Fibroblast of mammary gland (primary cell): ENCODE measurements at regions not wholly inside any gene's neighbourhood (a gene's known extent, or its start where the extent isn't known, plus 50 kb on each side); places are given as distances from the start of the nearest gene placed in this dataset.

ENCODE experiments used
- DNase-seq: peaks from one replicate; pipeline ENCODE4 v3.0.0-alpha.2; 2010; ENCODE audit warnings: low read depth
- H3K4me3 ChIP-seq: 2 replicates; pipeline ENCODE4 v1.5.1; 2011; ENCODE audit warnings: low read depth, mild to moderate bottlenecking, low read length, moderate library complexity; ENCODE audit not compliant: control insufficient read depth
- TF ChIP-seq, protein P1 (sequence below): conservative IDR thresholded peaks from 2 replicates; pipeline ENCODE4 v1.5.1; 2011; ENCODE audit warnings: low read depth, low read length, inconsistent platforms; ENCODE audit not compliant: control insufficient read depth, insufficient read depth

DNA sequence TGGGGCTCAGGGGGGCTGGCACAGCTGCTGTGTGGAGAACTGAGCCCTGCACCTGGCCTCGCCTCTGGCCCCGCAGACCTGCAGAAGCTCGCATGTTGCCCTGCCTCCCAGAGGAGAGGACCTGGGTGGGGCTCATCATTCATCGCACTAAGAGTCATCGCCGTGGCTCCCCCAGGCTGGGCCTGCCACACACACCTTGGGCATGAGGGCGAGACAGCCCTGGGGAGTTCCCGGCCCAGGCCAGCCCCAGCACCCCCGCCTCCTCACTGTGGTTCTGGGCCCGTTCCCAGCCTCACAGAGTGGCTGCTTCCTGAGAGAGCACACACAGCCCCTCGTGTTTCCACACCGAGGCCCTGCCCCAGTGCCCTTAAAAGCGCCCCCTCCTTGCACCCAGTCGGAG lies 694.6 kb downstream of the TBC1D22A start:
- H3K4me3 ChIP-seq: no peak overlapping the region
- TF ChIP-seq, protein P1, sequence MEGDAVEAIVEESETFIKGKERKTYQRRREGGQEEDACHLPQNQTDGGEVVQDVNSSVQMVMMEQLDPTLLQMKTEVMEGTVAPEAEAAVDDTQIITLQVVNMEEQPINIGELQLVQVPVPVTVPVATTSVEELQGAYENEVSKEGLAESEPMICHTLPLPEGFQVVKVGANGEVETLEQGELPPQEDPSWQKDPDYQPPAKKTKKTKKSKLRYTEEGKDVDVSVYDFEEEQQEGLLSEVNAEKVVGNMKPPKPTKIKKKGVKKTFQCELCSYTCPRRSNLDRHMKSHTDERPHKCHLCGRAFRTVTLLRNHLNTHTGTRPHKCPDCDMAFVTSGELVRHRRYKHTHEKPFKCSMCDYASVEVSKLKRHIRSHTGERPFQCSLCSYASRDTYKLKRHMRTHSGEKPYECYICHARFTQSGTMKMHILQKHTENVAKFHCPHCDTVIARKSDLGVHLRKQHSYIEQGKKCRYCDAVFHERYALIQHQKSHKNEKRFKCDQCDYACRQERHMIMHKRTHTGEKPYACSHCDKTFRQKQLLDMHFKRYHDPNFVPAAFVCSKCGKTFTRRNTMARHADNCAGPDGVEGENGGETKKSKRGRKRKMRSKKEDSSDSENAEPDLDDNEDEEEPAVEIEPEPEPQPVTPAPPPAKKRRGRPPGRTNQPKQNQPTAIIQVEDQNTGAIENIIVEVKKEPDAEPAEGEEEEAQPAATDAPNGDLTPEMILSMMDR: no peak
- DNase-seq: no peak

DNA sequence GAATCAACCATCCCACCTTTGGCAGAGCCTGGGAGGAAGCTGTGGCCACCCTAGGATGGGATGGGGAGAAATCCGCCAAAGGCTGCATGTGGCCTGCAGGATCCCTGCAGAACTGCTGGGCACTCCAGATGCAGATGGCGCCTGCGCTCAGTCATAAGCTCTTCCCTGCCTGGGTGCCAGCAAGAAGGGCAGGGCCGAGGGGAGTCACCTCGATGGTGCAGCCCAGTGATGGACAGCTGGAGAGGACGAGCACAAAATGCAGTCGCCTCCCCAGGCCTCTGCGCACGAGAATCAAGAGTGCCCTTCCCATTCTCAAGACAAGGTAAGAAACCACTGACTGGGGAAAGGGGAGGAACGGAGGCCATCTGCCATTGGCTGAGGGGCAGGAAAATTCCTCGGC lies 693.6 kb downstream of the TBC1D22A start:
- no peak overlapping the region for H3K4me3 ChIP-seq
- TF ChIP-seq, protein P1: no peak
- DNase-seq: no peak

DNA sequence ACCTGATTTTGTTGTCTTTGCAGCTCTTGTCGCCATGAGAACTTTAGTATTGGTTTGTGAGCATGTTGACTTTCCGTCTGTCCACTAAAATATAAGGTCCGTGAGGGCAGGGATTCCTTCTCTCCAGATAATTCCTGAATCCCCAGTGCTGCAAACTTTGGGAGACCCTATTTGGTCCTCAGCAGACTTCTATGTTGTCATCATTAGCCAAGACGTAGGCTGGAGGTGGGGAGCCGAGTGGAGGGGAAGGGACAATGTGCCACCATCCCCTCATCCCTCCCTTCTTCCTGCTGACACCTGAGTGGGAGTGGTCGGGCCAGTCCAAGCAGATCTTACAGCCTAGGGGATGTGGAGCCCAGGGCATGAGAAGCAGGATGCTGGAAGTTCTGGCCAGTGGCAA lies 690.6 kb downstream of the TBC1D22A start:
- no peak for DNase-seq
- no peak overlapping the region for H3K4me3 ChIP-seq
- TF ChIP-seq, protein P1: no peak

DNA sequence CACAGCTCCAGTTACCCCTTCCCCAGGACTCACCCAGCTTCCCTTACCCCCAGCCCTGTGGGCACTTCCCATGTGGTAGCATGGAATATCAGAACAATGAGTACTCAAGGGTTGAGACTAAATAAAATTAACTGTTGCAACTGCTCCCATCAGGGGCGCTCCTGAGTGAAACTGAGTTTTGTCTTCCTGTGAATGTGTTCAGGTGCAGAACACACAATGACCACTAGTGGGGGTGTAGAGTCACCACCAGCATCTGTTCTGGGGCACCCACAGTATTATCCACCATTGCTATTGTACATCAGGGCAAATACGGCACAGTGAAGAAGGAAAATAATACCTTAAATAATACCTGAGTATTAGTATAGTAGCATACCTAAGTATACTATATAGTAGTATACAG lies 689.7 kb downstream of the TBC1D22A start:
- no peak overlapping the region for H3K4me3 ChIP-seq
- TF ChIP-seq, protein P1: no peak
- no peak for DNase-seq

DNA sequence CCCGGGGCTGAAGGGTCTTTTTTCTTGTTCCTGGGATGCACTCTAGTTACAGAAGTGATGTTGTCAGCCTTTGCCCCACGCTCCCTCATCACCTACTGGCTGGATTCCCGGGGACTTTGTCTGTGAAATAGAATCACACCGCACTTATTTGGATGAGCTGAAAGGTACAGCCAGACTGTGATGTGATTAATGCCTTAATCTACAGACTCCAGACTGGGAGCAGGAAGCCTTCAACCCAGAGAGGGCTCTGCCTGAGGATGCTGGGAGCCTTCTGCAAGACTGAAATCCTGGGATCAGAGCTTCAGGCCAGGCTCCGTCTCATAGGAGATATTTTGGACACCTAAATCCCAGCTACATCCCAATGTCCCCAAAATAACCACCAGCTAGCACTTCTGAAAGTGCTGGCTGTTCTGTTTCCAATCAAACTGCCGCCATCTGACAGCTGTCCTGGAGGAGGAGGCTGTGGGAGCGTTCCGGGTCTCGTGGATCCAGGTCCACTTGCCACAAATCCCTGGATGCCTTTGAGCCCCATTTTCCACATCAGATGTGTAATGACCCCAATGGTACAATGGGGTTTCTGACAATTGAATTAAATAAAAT lies 688.5 kb downstream of the TBC1D22A start:
- TF ChIP-seq, protein P1: no peak
- no peak for DNase-seq
- no peak overlapping the region for H3K4me3 ChIP-seq

DNA sequence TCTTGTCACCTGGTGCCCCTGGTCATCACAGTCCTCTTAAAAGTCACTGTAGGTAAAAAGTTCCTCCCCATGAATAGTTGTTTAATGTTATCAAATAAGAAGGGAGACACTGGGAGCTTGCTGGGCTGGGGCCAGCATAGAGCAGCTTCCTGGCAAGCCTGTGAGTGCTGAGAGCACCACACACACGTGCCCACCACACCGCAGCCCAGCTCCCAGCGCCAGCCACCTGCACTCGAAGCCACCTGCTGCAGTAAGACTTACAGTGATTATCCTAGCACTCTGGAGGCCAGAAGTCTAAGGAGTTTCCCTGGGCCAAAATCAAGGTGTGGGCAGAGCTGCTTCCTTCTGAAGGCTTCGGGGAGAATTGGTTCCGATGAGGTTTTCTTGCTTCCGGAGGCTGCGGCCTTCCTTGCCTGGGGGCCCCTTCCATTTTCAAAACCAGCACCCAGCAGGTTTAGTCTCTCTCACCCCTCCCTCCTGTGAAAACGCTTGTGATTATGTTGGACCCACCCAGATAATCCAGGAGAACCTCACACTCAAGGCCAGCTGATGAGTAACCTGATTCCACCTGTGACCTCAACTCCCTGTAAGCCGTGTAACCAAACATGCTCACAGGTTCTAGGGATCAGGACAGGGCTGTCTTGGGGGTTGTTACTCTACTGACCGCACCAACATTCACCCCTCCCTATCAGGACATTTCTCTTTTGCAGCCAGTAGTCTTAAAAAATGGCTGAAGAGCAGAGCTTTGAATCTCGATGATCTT lies 687.2 kb downstream of the TBC1D22A start:
- TF ChIP-seq, protein P1: no peak
- DNase-seq: no peak
- no peak overlapping the region for H3K4me3 ChIP-seq
